ENCODE measurements at regions not wholly inside any gene's neighbourhood (a gene's known extent, or its start where the extent isn't known, plus 50 kb on each side); places are given as distances from the start of the nearest gene placed in this dataset.

- Histone ChIP-seq H3K4me1 (replicated peaks in 1 of 4; ENCODE audit: control insufficient read depth in 3 of 4, insufficient read depth in 4 of 4, low read length in 3 of 4) (peaks cover 0 to 6% (median 3%) of the 10 kb centered on the region in 4 experiments; a peak in 3 of 7 replicates), H2AFZ (ENCODE audit: low read length) (no peak overlapping the region), H3K79me2 (ENCODE audit: control insufficient read depth in 1 of 2, insufficient read depth in 2 of 2, low read length in 2 of 2) (no peaks in the 10 kb centered on the region), H2BK5ac (ENCODE audit: low read depth, low read length) (no peak overlapping the region), H2BK120ac (replicated peaks; ENCODE audit: low read depth, low read length) (no peak overlapping the region), H3K4ac (replicated peaks; ENCODE audit: insufficient read length, low read depth, low read length) (no peak overlapping the region), H4K20me1 (replicated peaks in 1 of 2; ENCODE audit: control insufficient read depth in 1 of 2, insufficient read depth in 2 of 2, low read length in 2 of 2) (no peaks in the 10 kb centered on the region), H2BK20ac (ENCODE audit: low read length) (no peak overlapping the region), H4K5ac (ENCODE audit: insufficient read length, low read depth, low read length) (no peak overlapping the region), H3K14ac (ENCODE audit: insufficient read length) (no peak overlapping the region), H3K79me1 (ENCODE audit: low read depth, low read length) (no peaks in the 10 kb centered on the region), H2AK5ac (ENCODE audit: low read depth, low read length) (no peak overlapping the region), H3K9me3 (ENCODE audit: insufficient read depth in 2 of 2, low read depth in 1 of 2, low read length in 1 of 2) (no peaks in the 10 kb centered on the region), H3K18ac (ENCODE audit: extremely low read depth, low read length) (no peak overlapping the region), H3K23me2 (ENCODE audit: low read depth, low read length) (no peaks in the 10 kb centered on the region; the same call in 1 of the 2 replicates), H3K27ac (ENCODE audit: low read depth, low read length) (no peak overlapping the region), H4K91ac (replicated peaks; ENCODE audit: insufficient read length, low read length) (no peak overlapping the region), H3K36me3 (ENCODE audit: control insufficient read depth in 2 of 4, insufficient read depth in 4 of 4, low read length in 3 of 4) (no peaks in the 10 kb centered on the region), H2BK12ac (ENCODE audit: low read depth, low read length) (no peak overlapping the region), H3K4me3 (ENCODE audit: extremely low read depth in 1 of 4, insufficient read depth in 2 of 4, low read depth in 3 of 4, low read length in 4 of 4) (no peak overlapping the region), H3K4me2 (ENCODE audit: insufficient read depth in 1 of 2, low read depth in 2 of 2, low read length in 2 of 2) (no peak overlapping the region), H4K8ac (ENCODE audit: extremely low read depth, insufficient read depth, low read length) (no peak overlapping the region), H3K27me3 (replicated peaks in 1 of 4; ENCODE audit: control insufficient read depth in 3 of 4, extremely low read depth in 1 of 4, insufficient read depth in 3 of 4, low read length in 3 of 4) (no peaks in the 10 kb centered on the region), H3K23ac (ENCODE audit: insufficient read length) (no peak overlapping the region), H2BK15ac (ENCODE audit: low read length) (no peak overlapping the region), H3K56ac (replicated peaks; ENCODE audit: insufficient read length, low read depth, low read length) (no peak overlapping the region), H3K9ac (replicated peaks in 1 of 4; ENCODE audit: extremely low read depth in 1 of 4, low read depth in 3 of 4, low read length in 3 of 4) (no peak overlapping the region)
- POLR2A ChIA-PET (ENCODE audit: partially characterized antibody): interaction anchor here (1.3 kb wide), 1 partner anchor 12 kb away, joined by 3 read pairs; no protein-coding TSS in a partner anchor
- DNase-seq (ENCODE audit: low read depth in 1 of 2, low spot score in 2 of 2) (no peak), FAIRE-seq (no peak)
- CTCF ChIA-PET (ENCODE audit: partially characterized antibody): interaction anchor here (1.1 kb wide), 1 partner anchor 48 kb away, joined by 5 read pairs; no protein-coding TSS in a partner anchor
- WGBS, 2 experiments (ENCODE audit: extremely low coverage in 1 of 2, insufficient coverage in 1 of 2, insufficient read length in 1 of 2, insufficient replicate concordance in 2 of 2, low coverage in 1 of 2, low lambda C conversion rate in 2 of 2, missing lambda C conversion rate in 1 of 2): 85% methylated on average over 9 of the region's 9 CpGs; no CpG with 5 or more reads in 1 of the 2 experiments
- no peak for TF ChIP-seq SIN3A (conservative IDR thresholded peaks at IDR 0.05 in 1 of 2, IDR thresholded peaks at IDR 0.05 in 1 of 2; ENCODE audit: low read depth in 1 of 2, low read length in 2 of 2)
- no peak for TF ChIP-seq CREB1 (IDR thresholded peaks at IDR 0.05)
- TF ChIP-seq TAF7 (optimal IDR thresholded peaks at IDR 0.05; ENCODE audit: borderline replicate concordance, low read depth, low read length): no peak
- no peak for TF ChIP-seq CHD1 (IDR thresholded peaks at IDR 0.05; ENCODE audit: low read depth, low read length)
- TF ChIP-seq ASH2L (IDR thresholded peaks at IDR 0.05; ENCODE audit: low read length): no peak
- TF ChIP-seq BCL11A (IDR thresholded peaks at IDR 0.05; ENCODE audit: low read depth in 2 of 2, low read length in 2 of 2): no peak
- TF ChIP-seq SP1 (IDR thresholded peaks at IDR 0.05; ENCODE audit: low read depth, low read length): no peak
- no peak for TF ChIP-seq E2F6 (IDR thresholded peaks at IDR 0.05)
- no peak for TF ChIP-seq PHF8 (conservative IDR thresholded peaks at IDR 0.05; ENCODE audit: low read depth, low read length)
- no peak for TF ChIP-seq KDM1A (IDR thresholded peaks at IDR 0.05; ENCODE audit: borderline replicate concordance, low read length)
- no peak for TF ChIP-seq FOSL1 (IDR thresholded peaks at IDR 0.05; ENCODE audit: insufficient read depth, low read depth, low read length)
- no peak for TF ChIP-seq SP2 (IDR thresholded peaks at IDR 0.05; ENCODE audit: low read length)
- TF ChIP-seq RFX5 (IDR thresholded peaks at IDR 0.05; ENCODE audit: borderline replicate concordance, low read depth, low read length): no peak
- no peak for TF ChIP-seq TAF1 (IDR thresholded peaks at IDR 0.05; ENCODE audit: low read depth, low read length)
Measured at GRCh38 chr15:70159001-70159712, 61.4 kb upstream of the TLE3 start.

Data from H1 (cell line).